Upper lobe of left lung (tissue), 4 donors: ENCODE measurements at regions not wholly inside any gene's neighbourhood (a gene's known extent, or its start where the extent isn't known, plus 50 kb on each side); places are given as distances from the start of the nearest gene placed in this dataset.

Source experiments
- CTCF ChIP-seq, 6 experiments: fragments of 450-650 bp in 4 of 6; fragments of 200-600 bp in 2 of 6; sonication (generic) in 2 of 6; IDR thresholded peaks; one replicate each; pipeline ENCODE4 v1.5.1; 2016 to 2019; ENCODE audit warnings: antibody characterized with exemption in 6 of 6
- POLR2A ChIP-seq, 4 donors: fragments of 450-650 bp; IDR thresholded peaks; one replicate each; pipeline ENCODE4 v1.5.1; 2016 to 2017; ENCODE audit warnings: antibody characterized with exemption in 4 of 4, mild to moderate bottlenecking in 2 of 4
- POLR2AphosphoS5 ChIP-seq, 2 donors: sonication (generic); formaldehyde crosslinking; IDR thresholded peaks; one replicate each; pipeline ENCODE4 v1.5.1; 2017; ENCODE audit warnings: antibody characterized with exemption in 2 of 2

- TF ChIP-seq POLR2AphosphoS5 (IDR thresholded peaks at IDR 0.05): no peak
- no peak for TF ChIP-seq POLR2A (IDR thresholded peaks at IDR 0.05)
- TF ChIP-seq CTCF (IDR thresholded peaks at IDR 0.05): no peak
Observed at GRCh38 chr22:47902646-47903180, 1140.3 kb downstream of the TBC1D22A start.
